ENCODE measurements at regions not wholly inside any gene's neighbourhood (a gene's known extent, or its start where the extent isn't known, plus 50 kb on each side); places are given as distances from the start of the nearest gene placed in this dataset.

DNA sequence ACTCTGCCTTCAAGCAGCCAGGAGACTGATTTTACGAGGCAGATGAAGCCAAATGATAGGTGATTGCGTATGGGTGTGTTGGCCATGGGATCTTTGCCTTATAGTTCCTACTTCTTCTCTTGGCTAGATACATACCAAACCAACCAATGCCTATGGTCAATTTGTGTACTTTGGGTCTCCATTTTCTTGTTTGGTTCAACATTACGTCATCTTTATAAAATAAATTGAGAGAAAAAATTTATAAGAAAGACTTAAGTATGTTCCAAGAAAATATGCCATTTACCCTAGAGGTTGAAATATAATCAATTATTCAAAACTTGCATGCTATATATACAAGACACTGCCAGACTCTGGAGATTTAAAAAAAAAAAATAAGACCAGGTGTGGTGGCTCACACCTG lies 150.9 kb downstream of the SP3 start:
- Histone ChIP-seq H3K36me3 (ENCODE audit: control insufficient read depth in 4 of 4, insufficient read depth in 4 of 4, low read length in 4 of 4) (no peaks in the 10 kb centered on the region), H3K4me1 (ENCODE audit: control insufficient read depth in 5 of 5, insufficient read depth in 5 of 5, low read length in 5 of 5) (peaks cover 0 to 3% (median 0%) of the 10 kb centered on the region in 5 donors), H3K9me3 (ENCODE audit: control insufficient read depth in 4 of 4, insufficient read depth in 3 of 4, low read length in 3 of 4) (peaks cover 0 to 2% (median 0%) of the 10 kb centered on the region in 4 donors), H3K27ac (ENCODE audit: low read depth in 1 of 2, low read length in 1 of 2) (no peak overlapping the region), H3K4me3 (no peak overlapping the region), H3K9ac (ENCODE audit: insufficient read depth in 1 of 2, low read length in 2 of 2) (no peak overlapping the region), H3K27me3 (ENCODE audit: control insufficient read depth in 3 of 3, insufficient read depth in 3 of 3, low read length in 2 of 3) (no peaks in the 10 kb centered on the region)
- ATAC-seq (ENCODE audit: insufficient read depth, low FRiP score) (no peak), DNase-seq (no peak)
- 91 to 97% methylated on average over 3 of the region's 3 CpGs for WGBS, 2 donors
- TF ChIP-seq, protein P1, sequence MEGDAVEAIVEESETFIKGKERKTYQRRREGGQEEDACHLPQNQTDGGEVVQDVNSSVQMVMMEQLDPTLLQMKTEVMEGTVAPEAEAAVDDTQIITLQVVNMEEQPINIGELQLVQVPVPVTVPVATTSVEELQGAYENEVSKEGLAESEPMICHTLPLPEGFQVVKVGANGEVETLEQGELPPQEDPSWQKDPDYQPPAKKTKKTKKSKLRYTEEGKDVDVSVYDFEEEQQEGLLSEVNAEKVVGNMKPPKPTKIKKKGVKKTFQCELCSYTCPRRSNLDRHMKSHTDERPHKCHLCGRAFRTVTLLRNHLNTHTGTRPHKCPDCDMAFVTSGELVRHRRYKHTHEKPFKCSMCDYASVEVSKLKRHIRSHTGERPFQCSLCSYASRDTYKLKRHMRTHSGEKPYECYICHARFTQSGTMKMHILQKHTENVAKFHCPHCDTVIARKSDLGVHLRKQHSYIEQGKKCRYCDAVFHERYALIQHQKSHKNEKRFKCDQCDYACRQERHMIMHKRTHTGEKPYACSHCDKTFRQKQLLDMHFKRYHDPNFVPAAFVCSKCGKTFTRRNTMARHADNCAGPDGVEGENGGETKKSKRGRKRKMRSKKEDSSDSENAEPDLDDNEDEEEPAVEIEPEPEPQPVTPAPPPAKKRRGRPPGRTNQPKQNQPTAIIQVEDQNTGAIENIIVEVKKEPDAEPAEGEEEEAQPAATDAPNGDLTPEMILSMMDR (IDR thresholded peaks at IDR 0.05; ENCODE audit: control extremely low read depth, extremely low read depth), result no peak

DNA sequence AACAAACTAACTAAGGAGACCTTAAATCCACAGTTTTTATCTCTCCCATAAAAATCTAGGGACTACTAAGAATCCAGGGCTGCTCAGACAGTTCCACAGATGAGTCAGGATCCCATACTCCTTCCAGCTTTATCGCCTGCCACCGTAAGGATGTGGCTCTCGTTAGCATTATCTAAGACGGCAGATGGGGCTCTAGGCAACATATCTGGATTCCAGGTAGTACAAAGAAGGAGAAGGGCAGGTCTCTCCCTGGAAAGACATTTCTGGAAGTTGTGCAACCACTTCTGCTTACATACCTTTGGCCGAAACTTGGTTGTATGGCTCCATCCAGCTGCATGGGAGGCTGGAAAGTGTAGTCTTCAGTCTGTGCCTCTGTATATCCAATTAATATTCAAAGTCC lies 149.4 kb downstream of the SP3 start:
- DNase-seq (no peak), ATAC-seq (ENCODE audit: insufficient read depth, low FRiP score) (no peak)
- Histone ChIP-seq H3K9ac (ENCODE audit: insufficient read depth in 1 of 2, low read length in 2 of 2) (no peak overlapping the region), H3K27me3 (ENCODE audit: control insufficient read depth in 3 of 3, insufficient read depth in 3 of 3, low read length in 2 of 3) (no peaks in the 10 kb centered on the region), H3K4me1 (ENCODE audit: control insufficient read depth in 5 of 5, insufficient read depth in 5 of 5, low read length in 5 of 5) (peaks cover 0 to 3% (median 0%) of the 10 kb centered on the region in 5 donors), H3K9me3 (ENCODE audit: control insufficient read depth in 4 of 4, insufficient read depth in 3 of 4, low read length in 3 of 4) (peaks cover 0 to 2% (median 0%) of the 10 kb centered on the region in 4 donors), H3K27ac (ENCODE audit: low read depth in 1 of 2, low read length in 1 of 2) (no peak overlapping the region), H3K4me3 (no peak overlapping the region), H3K36me3 (ENCODE audit: control insufficient read depth in 4 of 4, insufficient read depth in 4 of 4, low read length in 4 of 4) (no peaks in the 10 kb centered on the region)
- WGBS, 2 donors, result 90 to 91% methylated on average over 5 of the region's 5 CpGs
- TF ChIP-seq, protein P1 (IDR thresholded peaks at IDR 0.05; ENCODE audit: control extremely low read depth, extremely low read depth), result no peak

- DNase-seq (no peak), ATAC-seq (ENCODE audit: insufficient read depth, low FRiP score) (no peak)
- Histone ChIP-seq H3K27me3 (ENCODE audit: control insufficient read depth in 3 of 3, insufficient read depth in 3 of 3, low read length in 2 of 3) (no peaks in the 10 kb centered on the region), H3K36me3 (ENCODE audit: control insufficient read depth in 4 of 4, insufficient read depth in 4 of 4, low read length in 4 of 4) (no peaks in the 10 kb centered on the region), H3K9me3 (ENCODE audit: control insufficient read depth in 4 of 4, insufficient read depth in 3 of 4, low read length in 3 of 4) (peaks cover 0 to 2% (median 0%) of the 10 kb centered on the region in 4 donors), H3K27ac (ENCODE audit: low read depth in 1 of 2, low read length in 1 of 2) (no peak overlapping the region), H3K4me3 (no peak overlapping the region), H3K4me1 (ENCODE audit: control insufficient read depth in 5 of 5, insufficient read depth in 5 of 5, low read length in 5 of 5) (peaks cover 0 to 3% (median 0%) of the 10 kb centered on the region in 5 donors), H3K9ac (ENCODE audit: insufficient read depth in 1 of 2, low read length in 2 of 2) (no peak overlapping the region)
- TF ChIP-seq, protein P1 (IDR thresholded peaks at IDR 0.05; ENCODE audit: control extremely low read depth, extremely low read depth), result no peak
- WGBS, 2 donors, result 85 to 91% methylated on average over 4 of the region's 4 CpGs
Observed at GRCh38 chr2:173817582-173817981, 147.6 kb downstream of the SP3 start.

GRCh38 chr2:173818285-173818684 lies 146.9 kb downstream of the SP3 start:
- WGBS, 2 donors, result 94 to 99% methylated on average over 4 of the region's 4 CpGs
- Histone ChIP-seq H3K36me3 (ENCODE audit: control insufficient read depth in 4 of 4, insufficient read depth in 4 of 4, low read length in 4 of 4) (no peaks in the 10 kb centered on the region), H3K9me3 (ENCODE audit: control insufficient read depth in 4 of 4, insufficient read depth in 3 of 4, low read length in 3 of 4) (peaks cover 0 to 2% (median 0%) of the 10 kb centered on the region in 4 donors), H3K27ac (ENCODE audit: low read depth in 1 of 2, low read length in 1 of 2) (no peak overlapping the region), H3K4me1 (ENCODE audit: control insufficient read depth in 5 of 5, insufficient read depth in 5 of 5, low read length in 5 of 5) (peaks cover 0 to 3% (median 0%) of the 10 kb centered on the region in 5 donors), H3K9ac (ENCODE audit: insufficient read depth in 1 of 2, low read length in 2 of 2) (no peak overlapping the region), H3K4me3 (no peak overlapping the region), H3K27me3 (ENCODE audit: control insufficient read depth in 3 of 3, insufficient read depth in 3 of 3, low read length in 2 of 3) (no peaks in the 10 kb centered on the region)
- DNase-seq (no peak), ATAC-seq (ENCODE audit: insufficient read depth, low FRiP score) (no peak)
- TF ChIP-seq, protein P1 (IDR thresholded peaks at IDR 0.05; ENCODE audit: control extremely low read depth, extremely low read depth), result no peak

Measured in lung (tissue), 11 donors.